CD4-positive, alpha-beta T cell (primary cell): ENCODE measurements at regions not wholly inside any gene's neighbourhood (a gene's known extent, or its start where the extent isn't known, plus 50 kb on each side); places are given as distances from the start of the nearest gene placed in this dataset.

ENCODE experiments used
- ATAC-seq: fragments of 200-7000 bp; cut with Tn5 transposase; one replicate; pipeline ENCODE4 v1.10.0; 2022; ENCODE audit warnings: mild to moderate bottlenecking; ENCODE audit not compliant: poor library complexity
- CTCF ChIA-PET: fragments of 350-600 bp; sonication (Branson Sonifier 250); formaldehyde crosslinking; loops from one replicate; lab custom pipeline; 2021; ENCODE audit warnings: antibody characterized with exemption, inconsistent platforms; lab: Charles Lee
- POLR2A ChIA-PET: fragments of 350-600 bp; sonication (Branson Sonifier 250); formaldehyde crosslinking; loops from one replicate; lab custom pipeline; 2021; ENCODE audit warnings: antibody characterized with exemption, inconsistent platforms; lab: Charles Lee
- DNase-seq, 14 experiments: peaks; one replicate each; pipeline ENCODE4 v3.0.0-alpha.2; 2013 to 2020; ENCODE audit warnings: mixed read lengths in 2 of 14
- H3K27ac ChIP-seq, 2 donors: one replicate each; pipeline versions ENCODE4 v1.5.1 to v1.7.0; 2013; ENCODE audit warnings: low read length in 2 of 2, low read depth in 1 of 2, mild to moderate bottlenecking in 1 of 2
- H3K27me3 ChIP-seq, 2 experiments: 1 replicate in 1 of 2; 2 replicates in 1 of 2; pipeline versions ENCODE4 v1.6.1 to v1.7.0; 2013; ENCODE audit warnings: low read length in 2 of 2, control low read depth in 1 of 2, mild to moderate bottlenecking in 1 of 2, moderate library complexity in 1 of 2; ENCODE audit not compliant: insufficient read depth in 2 of 2, control insufficient read depth in 1 of 2
- H3K36me3 ChIP-seq: one replicate; pipeline ENCODE4 v1.6.1; 2013; ENCODE audit warnings: low read length, control low read depth; ENCODE audit not compliant: insufficient read depth
- H3K4me1 ChIP-seq: one replicate; pipeline ENCODE4 v1.6.1; 2013; ENCODE audit warnings: low read length, control low read depth; ENCODE audit not compliant: insufficient read depth
- H3K4me3 ChIP-seq: one replicate; pipeline ENCODE4 v1.5.1; 2013; ENCODE audit warnings: mild to moderate bottlenecking, low read length, moderate library complexity
- H3K9me3 ChIP-seq, 2 experiments: 1 replicate in 1 of 2; 2 replicates in 1 of 2; pipeline versions ENCODE4 v1.6.1 to v1.7.0; 2013; ENCODE audit warnings: low read length in 2 of 2, mild to moderate bottlenecking in 2 of 2, control low read depth in 1 of 2, moderate library complexity in 1 of 2; ENCODE audit not compliant: control insufficient read depth in 1 of 2, insufficient read depth in 1 of 2
- H3K27ac Mint-ChIP-seq: one replicate; pipeline ENCODE4 v1.8.0; 2020; ENCODE audit warnings: mixed read lengths
- H3K27me3 Mint-ChIP-seq: one replicate; pipeline ENCODE4 v1.8.0; 2021; ENCODE audit warnings: mixed read lengths
- H3K36me3 Mint-ChIP-seq: one replicate; pipeline ENCODE4 v1.8.0; 2021; ENCODE audit warnings: low read depth, mixed read lengths
- H3K4me1 Mint-ChIP-seq: one replicate; pipeline ENCODE4 v1.8.0; 2021; ENCODE audit warnings: low read depth, mixed read lengths
- H3K4me3 Mint-ChIP-seq: one replicate; pipeline ENCODE4 v1.8.0; 2020; ENCODE audit warnings: mild to moderate bottlenecking, mixed read lengths
- H3K9me3 Mint-ChIP-seq: one replicate; pipeline ENCODE4 v1.8.0; 2020; ENCODE audit warnings: mixed read lengths
- CTCF ChIP-seq: fragments of 200-600 bp; IDR thresholded peaks from one replicate; pipeline ENCODE4 v1.8.0; 2022; ENCODE audit warnings: antibody characterized with exemption, mild to moderate bottlenecking
- intact Hi-C, 2 experiments: fragments of 100-400 bp; cut with DNase I in 1 of 2; cut with micrococcal nuclease in 1 of 2; formaldehyde crosslinking; loops; one replicate each; pipeline versions ENCODE4 v1.15.1 to v1.9.0; 2023 to 2025; cut with DNase I, micrococcal nuclease

GRCh38 chr3:187880851-187881250 lies 135.6 kb upstream of the BCL6 start:
- intact Hi-C loops = no loop called here
- Mint-ChIP-seq H3K27me3 (no peaks in the 10 kb centered on the region), H3K4me1 (no peaks in the 10 kb centered on the region), H3K36me3 (no peaks in the 10 kb centered on the region), H3K9me3 (no peaks in the 10 kb centered on the region), H3K27ac (no peak overlapping the region), H3K4me3 (no peak overlapping the region)
- ATAC-seq (no peak), DNase-seq (no peak)
- Histone ChIP-seq H3K4me1 (no peaks in the 10 kb centered on the region), H3K9me3 (no peaks in the 10 kb centered on the region), H3K27ac (no peak overlapping the region), H3K27me3 (no peaks in the 10 kb centered on the region), H3K36me3 (no peaks in the 10 kb centered on the region), H3K4me3 (no peak overlapping the region)
- POLR2A ChIA-PET = interaction anchor here (0.8 kb wide), 1 partner anchor 64 kb away, joined by 3 read pairs; no protein-coding TSS in a partner anchor
- CTCF ChIA-PET = no interaction called here
- no peak for TF ChIP-seq CTCF

GRCh38 chr3:187888701-187889100 lies 143.4 kb upstream of the BCL6 start:
- ChIA-PET POLR2A (no interaction called here), CTCF (no interaction called here)
- H3K4me3 Mint-ChIP-seq = no peak overlapping the region
- Histone ChIP-seq H3K27ac (no peak overlapping the region), H3K4me3 (no peak overlapping the region), H3K27me3 (no peaks in the 10 kb centered on the region), H3K4me1 (peaks cover 5% of the 10 kb centered on the region), H3K9me3 (no peaks in the 10 kb centered on the region), H3K36me3 (no peaks in the 10 kb centered on the region)
- no peaks in the 10 kb centered on the region for H3K4me1 Mint-ChIP-seq
- no peaks in the 10 kb centered on the region for H3K36me3 Mint-ChIP-seq
- no peak for TF ChIP-seq CTCF
- no peaks in the 10 kb centered on the region for H3K27me3 Mint-ChIP-seq
- no peak for DNase-seq
- ATAC-seq = no peak
- H3K9me3 Mint-ChIP-seq = no peaks in the 10 kb centered on the region
- H3K27ac Mint-ChIP-seq = no peak overlapping the region
- intact Hi-C loops = no loop called here

GRCh38 chr3:187889106-187889505 lies 143.8 kb upstream of the BCL6 start:
- no peak overlapping the region for H3K4me3 Mint-ChIP-seq
- no peaks in the 10 kb centered on the region for H3K36me3 Mint-ChIP-seq
- Histone ChIP-seq H3K4me3 (no peak overlapping the region), H3K36me3 (no peaks in the 10 kb centered on the region), H3K4me1 (peaks cover 5% of the 10 kb centered on the region), H3K9me3 (no peaks in the 10 kb centered on the region), H3K27ac (no peak overlapping the region), H3K27me3 (no peaks in the 10 kb centered on the region)
- TF ChIP-seq CTCF = no peak
- ChIA-PET POLR2A (no interaction called here), CTCF (no interaction called here)
- no peak overlapping the region for H3K27ac Mint-ChIP-seq
- H3K27me3 Mint-ChIP-seq = no peaks in the 10 kb centered on the region
- ATAC-seq (no peak), DNase-seq (no peak)
- H3K9me3 Mint-ChIP-seq = no peaks in the 10 kb centered on the region
- no peaks in the 10 kb centered on the region for H3K4me1 Mint-ChIP-seq
- intact Hi-C loops = no loop called here
